Activated CD4-positive, alpha-beta T cell treated with anti-CD3 and anti-CD28 coated beads for 36 hours (primary cell): ENCODE measurements at regions not wholly inside any gene's neighbourhood (a gene's known extent, or its start where the extent isn't known, plus 50 kb on each side); places are given as distances from the start of the nearest gene placed in this dataset.

Experiments used
- ATAC-seq: fragments of 200-7000 bp; cut with Tn5 transposase; one replicate; pipeline ENCODE4 v1.10.0; 2021; ENCODE audit warnings: mild to moderate bottlenecking, moderate library complexity
- CTCF ChIA-PET: fragments of 350-600 bp; sonication (Branson Sonifier 250); formaldehyde crosslinking; loops from one replicate; lab custom pipeline; 2021; ENCODE audit warnings: antibody characterized with exemption; lab: Charles Lee
- POLR2A ChIA-PET: fragments of 350-600 bp; sonication (Branson Sonifier 250); formaldehyde crosslinking; loops from one replicate; lab custom pipeline; 2021; ENCODE audit warnings: antibody characterized with exemption, inconsistent platforms; lab: Charles Lee
- DNase-seq: peaks from one replicate; pipeline ENCODE4 v3.0.0-alpha.2; 2020
- H3K27ac Mint-ChIP-seq: one replicate; pipeline ENCODE4 v1.8.0; 2021; ENCODE audit warnings: mixed read lengths
- H3K27me3 Mint-ChIP-seq: one replicate; pipeline ENCODE4 v1.8.0; 2021; ENCODE audit warnings: mixed read lengths
- H3K36me3 Mint-ChIP-seq: one replicate; pipeline ENCODE4 v1.8.0; 2021; ENCODE audit warnings: low read depth, mixed read lengths
- H3K4me1 Mint-ChIP-seq: one replicate; pipeline ENCODE4 v1.8.0; 2021; ENCODE audit warnings: mixed read lengths
- H3K4me3 Mint-ChIP-seq: one replicate; pipeline ENCODE4 v1.8.0; 2021; ENCODE audit warnings: mild to moderate bottlenecking, moderate library complexity, mixed read lengths
- H3K9me3 Mint-ChIP-seq: one replicate; pipeline ENCODE4 v1.8.0; 2021; ENCODE audit warnings: low read depth, mixed read lengths
- intact Hi-C, 2 experiments: fragments of 100-400 bp; cut with DNase I in 1 of 2; cut with micrococcal nuclease in 1 of 2; formaldehyde crosslinking; loops; one replicate each; pipeline versions ENCODE4 v1.14.2 to v1.15.1; 2022 to 2024; cut with DNase I, micrococcal nuclease

DNA sequence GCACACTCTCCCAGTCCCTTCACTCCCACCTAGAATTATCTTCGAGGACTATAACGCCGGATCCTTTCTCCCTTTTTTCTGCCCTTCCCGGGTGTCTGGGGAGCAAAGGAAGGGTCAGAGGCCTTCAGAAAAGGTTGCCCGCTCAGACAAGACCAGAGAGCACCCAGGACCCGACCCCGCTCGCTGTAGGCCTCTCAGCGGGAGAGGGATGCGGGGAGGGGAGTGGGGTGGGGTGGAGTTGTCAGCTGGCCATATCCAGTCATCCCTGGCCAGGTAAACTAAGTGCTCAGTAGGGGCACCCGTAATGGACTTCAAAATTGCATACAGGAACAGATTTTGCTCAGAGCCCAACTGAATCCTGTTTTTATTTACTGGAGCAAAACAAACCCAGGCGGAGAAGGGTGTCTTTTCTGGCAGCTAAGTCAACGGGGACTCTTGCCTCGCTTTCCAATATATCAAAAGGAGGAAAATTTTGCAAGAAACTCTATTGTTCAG, 65.0 kb downstream of the NOL4 start:
- H3K27ac Mint-ChIP-seq: no peak overlapping the region
- ATAC-seq (no peak), DNase-seq (no peak)
- peaks cover 22% of the 10 kb centered on the region for H3K27me3 Mint-ChIP-seq
- POLR2A ChIA-PET: no interaction called here
- CTCF ChIA-PET: no interaction called here
- H3K4me3 Mint-ChIP-seq: no peak overlapping the region
- H3K4me1 Mint-ChIP-seq: no peaks in the 10 kb centered on the region
- H3K9me3 Mint-ChIP-seq: no peaks in the 10 kb centered on the region
- no peaks in the 10 kb centered on the region for H3K36me3 Mint-ChIP-seq
- intact Hi-C loops: no loop called here

DNA sequence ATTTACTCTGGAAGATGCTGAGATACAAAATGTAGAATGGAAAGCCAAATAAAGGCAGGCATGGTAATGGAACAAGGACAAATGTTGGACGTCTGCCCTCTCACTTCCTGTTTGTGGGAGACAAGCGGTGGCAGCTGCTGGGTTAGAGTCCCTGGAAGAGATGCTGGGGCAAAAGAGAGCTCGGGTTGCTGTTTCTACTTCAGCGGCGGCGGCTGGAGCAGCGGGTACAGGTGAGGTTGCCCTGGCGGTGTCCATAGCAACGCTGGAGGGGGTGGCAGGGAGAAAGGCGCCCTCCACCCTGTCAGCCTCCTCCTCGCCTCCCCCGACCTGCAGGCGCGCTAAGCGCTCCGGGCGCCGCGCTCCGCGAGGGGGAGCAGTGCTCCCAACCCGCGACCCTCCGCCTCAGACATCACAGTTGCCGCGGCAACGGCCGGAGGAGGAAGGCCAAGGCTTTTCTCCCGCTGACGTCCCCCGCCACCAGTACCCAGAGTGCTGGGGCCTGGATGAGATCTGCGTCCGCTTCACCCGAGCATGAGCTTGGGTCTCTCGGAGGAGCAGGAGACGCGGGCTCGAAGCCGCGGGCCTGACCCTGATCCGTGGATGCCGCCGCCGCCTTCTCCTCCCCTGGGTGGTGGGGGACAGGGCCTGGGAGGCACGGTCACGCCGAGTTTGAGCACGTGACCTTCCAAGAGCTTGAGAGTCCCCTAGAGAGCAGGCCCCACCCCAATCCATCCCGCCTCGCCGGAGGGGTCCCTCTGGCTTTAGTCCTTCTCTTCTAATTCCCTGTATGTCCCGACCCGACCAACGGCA, 65.6 kb downstream of the NOL4 start:
- Mint-ChIP-seq H3K27ac (no peak overlapping the region), H3K27me3 (peaks cover 22% of the 10 kb centered on the region), H3K36me3 (no peaks in the 10 kb centered on the region), H3K9me3 (no peaks in the 10 kb centered on the region), H3K4me1 (no peaks in the 10 kb centered on the region), H3K4me3 (no peak overlapping the region)
- ChIA-PET CTCF (no interaction called here), POLR2A (no interaction called here)
- DNase-seq (peak; percentile 8), ATAC-seq (no peak)
- intact Hi-C loops: no loop called here

DNA sequence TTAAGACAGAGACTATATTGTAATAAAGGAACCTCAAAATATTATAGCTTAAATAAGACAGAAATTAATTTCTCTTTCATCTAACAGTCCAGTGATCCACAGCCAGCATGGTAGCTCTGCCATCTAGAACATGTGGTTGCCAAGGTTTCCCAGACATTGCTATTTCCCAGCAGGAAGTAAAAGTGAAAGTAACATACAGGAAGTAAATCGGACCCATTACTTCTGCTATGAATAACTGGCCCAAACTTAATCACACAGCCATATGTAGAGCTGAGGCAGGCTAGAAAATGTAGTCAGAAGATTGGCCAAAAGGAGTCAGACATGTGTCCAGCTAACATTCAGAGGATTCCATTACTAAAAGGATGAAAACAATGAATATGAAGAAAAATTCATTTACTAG, 71.0 kb downstream of the NOL4 start:
- H3K9me3 Mint-ChIP-seq: no peaks in the 10 kb centered on the region
- DNase-seq (no peak), ATAC-seq (peak; percentile 30)
- H3K27me3 Mint-ChIP-seq: peaks cover 12% of the 10 kb centered on the region
- peaks cover 7% of the 10 kb centered on the region for H3K4me1 Mint-ChIP-seq
- ChIA-PET CTCF (no interaction called here), POLR2A (no interaction called here)
- intact Hi-C loops: no loop called here
- H3K36me3 Mint-ChIP-seq: no peaks in the 10 kb centered on the region
- no peak overlapping the region for H3K27ac Mint-ChIP-seq
- H3K4me3 Mint-ChIP-seq: no peak overlapping the region

DNA sequence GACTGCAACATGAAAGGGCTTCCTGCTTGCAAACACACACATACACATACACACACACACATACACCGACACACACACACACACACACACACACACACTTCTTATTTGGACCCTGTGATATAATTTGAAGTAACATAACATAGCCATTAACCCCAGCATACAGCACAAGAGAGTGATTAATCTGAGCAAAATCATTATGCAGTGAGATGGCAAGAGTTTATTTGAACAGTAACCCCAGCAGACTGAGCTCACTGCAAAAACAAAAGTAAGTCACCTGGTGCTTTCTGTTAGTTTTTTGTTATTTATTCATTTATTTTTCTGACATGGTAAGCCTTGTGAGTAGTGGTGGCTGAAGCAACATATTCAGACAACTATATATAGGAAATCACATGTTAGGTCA, 93.7 kb downstream of the NOL4 start:
- no peak for DNase-seq
- ATAC-seq: no peak
- intact Hi-C loops: no loop called here
- H3K27ac Mint-ChIP-seq: no peak overlapping the region
- ChIA-PET CTCF (interaction anchor here (1.5 kb wide), 1 partner anchor 8 kb away, joined by 5 read pairs; no protein-coding TSS in a partner anchor), POLR2A (no interaction called here)
- no peaks in the 10 kb centered on the region for H3K27me3 Mint-ChIP-seq
- no peaks in the 10 kb centered on the region for H3K36me3 Mint-ChIP-seq
- H3K9me3 Mint-ChIP-seq: peaks cover 3% of the 10 kb centered on the region
- H3K4me3 Mint-ChIP-seq: no peak overlapping the region
- no peaks in the 10 kb centered on the region for H3K4me1 Mint-ChIP-seq

DNA sequence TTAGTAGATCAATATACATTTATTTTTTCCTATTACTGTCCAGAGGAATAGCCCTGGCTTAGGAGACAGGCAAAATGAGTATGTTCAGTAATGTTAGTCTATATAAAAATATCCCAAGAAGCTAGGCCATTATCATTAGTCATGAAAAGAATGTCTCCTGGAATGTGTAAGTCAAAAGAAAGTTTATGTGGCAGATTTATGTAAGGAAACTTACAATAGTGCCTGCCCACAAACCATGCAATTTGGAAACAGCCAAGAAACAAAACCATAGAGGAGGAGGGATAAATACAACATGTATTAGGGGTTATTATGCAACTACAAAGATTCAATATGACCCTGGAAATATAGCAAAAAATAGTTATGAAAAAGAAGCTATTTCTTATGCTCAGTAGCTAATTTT, 96.3 kb downstream of the NOL4 start:
- H3K4me3 Mint-ChIP-seq: no peak overlapping the region
- intact Hi-C loops: no loop called here

DNA sequence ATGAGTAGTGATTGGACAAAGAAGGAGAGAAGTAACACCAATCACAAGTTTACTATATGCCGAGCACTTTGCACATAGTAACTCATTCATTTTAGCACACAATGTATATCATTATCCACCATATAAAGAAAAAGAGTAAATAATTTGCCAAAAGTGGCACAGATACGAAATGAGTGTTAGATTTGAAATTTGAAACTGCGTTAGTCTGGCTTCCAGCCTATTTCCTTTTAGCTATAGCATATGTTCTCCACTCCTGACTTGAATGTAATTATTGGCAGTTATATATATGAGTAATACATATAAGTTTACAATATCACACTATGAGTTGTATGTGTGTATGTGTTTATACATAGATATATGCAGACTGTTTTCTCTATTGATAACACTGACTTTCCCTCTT, 98.6 kb downstream of the NOL4 start:
- DNase-seq: no peak
- intact Hi-C loops: no loop called here
- H3K4me1 Mint-ChIP-seq: no peaks in the 10 kb centered on the region

More for the DNA sequence above, 96.3 kb downstream of the NOL4 start:
- CTCF ChIA-PET: interaction anchor here (0.6 kb wide), 1 partner anchor 174 kb away, joined by 3 read pairs; no protein-coding TSS in a partner anchor
- no peaks in the 10 kb centered on the region for H3K27me3 Mint-ChIP-seq
- DNase-seq (no peak), ATAC-seq (no peak)
- no peaks in the 10 kb centered on the region for H3K36me3 Mint-ChIP-seq
- no peak overlapping the region for H3K27ac Mint-ChIP-seq
- no peaks in the 10 kb centered on the region for H3K4me1 Mint-ChIP-seq
- POLR2A ChIA-PET: no interaction called here
- peaks cover 2% of the 10 kb centered on the region for H3K9me3 Mint-ChIP-seq

DNA sequence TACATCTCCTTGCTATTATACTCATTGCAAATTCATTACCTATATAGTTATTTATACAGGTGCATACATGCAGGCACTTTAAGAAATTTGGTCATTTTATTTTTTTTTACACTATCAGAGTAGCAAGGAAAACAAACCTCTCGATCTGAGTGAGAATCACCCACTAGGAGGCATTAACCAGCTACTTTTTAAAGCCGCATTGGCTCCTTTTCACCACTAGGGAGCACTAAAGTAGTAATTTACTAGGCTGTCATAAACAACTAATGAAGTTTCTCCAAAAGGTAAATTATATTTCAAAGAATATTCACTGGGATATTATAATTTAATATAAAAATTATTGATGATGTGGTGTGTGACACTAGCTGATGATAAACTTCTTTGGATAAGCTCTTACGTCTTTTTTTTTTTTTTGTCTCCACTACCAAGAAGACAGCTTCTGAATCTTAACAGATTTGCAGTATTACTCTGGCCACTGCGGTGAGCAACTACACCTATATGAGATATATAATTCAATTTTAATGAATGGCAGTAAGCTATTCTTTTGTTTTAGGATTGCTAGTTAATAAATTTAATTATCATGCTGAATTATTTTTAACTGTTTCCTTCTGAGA, 101.9 kb downstream of the NOL4 start:
- Mint-ChIP-seq H3K36me3 (no peaks in the 10 kb centered on the region), H3K27ac (no peak overlapping the region), H3K9me3 (peaks cover 2% of the 10 kb centered on the region), H3K27me3 (no peaks in the 10 kb centered on the region), H3K4me3 (no peak overlapping the region), H3K4me1 (no peaks in the 10 kb centered on the region)
- no peak for ATAC-seq
- ChIA-PET CTCF (interaction anchor here (0.6 to 2.5 kb wide), 16 partner anchors 8 to 1376 kb away, joined by 3 to 10 read pairs (median 3); no protein-coding TSS in a partner anchor), POLR2A (interaction anchor here (0.6 kb wide), 1 partner anchor 355 kb away, joined by 5 read pairs; no protein-coding TSS in a partner anchor)
- intact Hi-C loops: loop anchor here (1.0 to 2.0 kb wide), 4 partner anchors 200 to 666 kb away; no protein-coding TSS in a partner anchor
- DNase-seq: peak; percentile 23

More for the DNA sequence above, 98.6 kb downstream of the NOL4 start:
- no peaks in the 10 kb centered on the region for H3K36me3 Mint-ChIP-seq
- no peak for ATAC-seq
- H3K9me3 Mint-ChIP-seq: peaks cover 2% of the 10 kb centered on the region
- CTCF ChIA-PET: no interaction called here
- POLR2A ChIA-PET: interaction anchor here (0.5 kb wide), 1 partner anchor 481 kb away, joined by 4 read pairs; no protein-coding TSS in a partner anchor
- H3K4me3 Mint-ChIP-seq: no peak overlapping the region
- no peaks in the 10 kb centered on the region for H3K27me3 Mint-ChIP-seq
- H3K27ac Mint-ChIP-seq: no peak overlapping the region

DNA sequence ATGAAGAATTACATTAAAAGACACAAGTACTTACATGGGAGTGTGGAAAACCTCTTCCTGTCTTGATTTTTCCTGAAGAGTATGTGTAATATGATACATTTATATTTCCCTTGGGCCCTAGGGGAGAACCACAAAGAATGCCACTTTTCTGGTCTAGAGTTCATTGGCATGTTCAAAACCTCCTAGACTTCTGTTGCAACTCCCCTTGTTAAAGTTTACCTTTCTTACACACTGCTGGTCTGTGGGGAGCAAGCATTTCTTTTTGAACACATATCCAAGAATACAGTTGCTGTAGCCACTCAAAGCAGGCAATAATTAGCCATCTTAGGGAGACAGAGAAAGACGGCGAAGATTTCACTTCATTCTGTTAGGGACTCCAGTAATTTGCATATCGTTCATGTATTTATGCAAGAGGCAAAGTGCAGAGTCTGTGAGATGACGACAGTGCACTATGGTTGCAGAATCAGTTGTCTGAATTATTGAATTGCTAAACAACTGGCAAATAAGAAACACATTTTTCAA, 103.5 kb downstream of the NOL4 start:
- no peak for ATAC-seq
- H3K9me3 Mint-ChIP-seq: no peaks in the 10 kb centered on the region
- no peaks in the 10 kb centered on the region for H3K27me3 Mint-ChIP-seq
- ChIA-PET CTCF (interaction anchor here (1.4 kb wide), 1 partner anchor 201 kb away, joined by 3 read pairs; no protein-coding TSS in a partner anchor), POLR2A (no interaction called here)
- H3K27ac Mint-ChIP-seq: no peak overlapping the region
- no peaks in the 10 kb centered on the region for H3K4me1 Mint-ChIP-seq
- DNase-seq: no peak
- H3K4me3 Mint-ChIP-seq: no peak overlapping the region
- no peaks in the 10 kb centered on the region for H3K36me3 Mint-ChIP-seq
- intact Hi-C loops: no loop called here

DNA sequence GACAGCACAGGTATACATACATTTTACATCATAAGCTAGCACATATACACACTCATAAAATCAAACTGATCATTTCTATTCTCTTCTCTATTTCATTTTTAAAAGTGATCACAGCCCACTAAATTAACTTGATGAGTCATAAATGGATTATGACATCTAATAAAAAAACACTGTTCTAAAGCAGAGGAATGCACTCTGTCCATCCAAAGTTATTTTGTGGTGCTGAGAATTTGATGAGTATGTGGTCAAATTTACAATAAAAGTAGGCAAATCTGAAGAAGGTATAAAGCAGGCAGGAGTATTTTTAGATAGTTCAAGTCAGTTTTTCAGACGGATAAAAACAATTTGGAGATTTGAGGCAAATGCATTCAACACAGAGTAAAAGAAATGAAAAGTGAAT, 104.4 kb downstream of the NOL4 start:
- ATAC-seq: no peak
- Mint-ChIP-seq H3K27me3 (no peaks in the 10 kb centered on the region), H3K9me3 (no peaks in the 10 kb centered on the region), H3K27ac (no peak overlapping the region), H3K4me3 (no peak overlapping the region), H3K4me1 (no peaks in the 10 kb centered on the region), H3K36me3 (no peaks in the 10 kb centered on the region)
- ChIA-PET CTCF (no interaction called here), POLR2A (no interaction called here)
- DNase-seq: no peak
- intact Hi-C loops: no loop called here

DNA sequence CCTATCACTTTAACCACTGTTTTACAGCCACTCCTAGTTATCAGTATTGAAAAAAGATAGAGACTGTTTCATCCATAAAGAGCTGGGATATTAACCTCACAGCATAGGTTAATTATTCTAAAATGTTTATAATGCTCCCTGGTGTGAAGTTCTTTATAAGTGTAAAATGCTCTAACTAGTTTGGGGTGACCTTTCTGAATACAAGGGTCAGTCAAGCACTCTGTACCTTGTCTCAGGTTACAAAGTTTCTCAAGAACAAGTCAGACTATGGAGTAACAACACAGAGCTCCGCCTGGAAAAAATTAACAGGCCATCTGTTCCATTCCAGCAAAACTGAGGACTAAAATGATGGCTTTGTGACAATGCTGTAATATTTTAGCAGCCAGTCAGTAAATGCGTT, 107.4 kb downstream of the NOL4 start:
- POLR2A ChIA-PET: no interaction called here
- H3K4me3 Mint-ChIP-seq: no peak overlapping the region
- H3K4me1 Mint-ChIP-seq: no peaks in the 10 kb centered on the region
- DNase-seq: no peak
- H3K27ac Mint-ChIP-seq: no peak overlapping the region
- intact Hi-C loops: no loop called here
- ATAC-seq: no peak
- peaks cover 2% of the 10 kb centered on the region for H3K9me3 Mint-ChIP-seq
- H3K27me3 Mint-ChIP-seq: no peaks in the 10 kb centered on the region
- CTCF ChIA-PET: no interaction called here
- no peaks in the 10 kb centered on the region for H3K36me3 Mint-ChIP-seq

DNA sequence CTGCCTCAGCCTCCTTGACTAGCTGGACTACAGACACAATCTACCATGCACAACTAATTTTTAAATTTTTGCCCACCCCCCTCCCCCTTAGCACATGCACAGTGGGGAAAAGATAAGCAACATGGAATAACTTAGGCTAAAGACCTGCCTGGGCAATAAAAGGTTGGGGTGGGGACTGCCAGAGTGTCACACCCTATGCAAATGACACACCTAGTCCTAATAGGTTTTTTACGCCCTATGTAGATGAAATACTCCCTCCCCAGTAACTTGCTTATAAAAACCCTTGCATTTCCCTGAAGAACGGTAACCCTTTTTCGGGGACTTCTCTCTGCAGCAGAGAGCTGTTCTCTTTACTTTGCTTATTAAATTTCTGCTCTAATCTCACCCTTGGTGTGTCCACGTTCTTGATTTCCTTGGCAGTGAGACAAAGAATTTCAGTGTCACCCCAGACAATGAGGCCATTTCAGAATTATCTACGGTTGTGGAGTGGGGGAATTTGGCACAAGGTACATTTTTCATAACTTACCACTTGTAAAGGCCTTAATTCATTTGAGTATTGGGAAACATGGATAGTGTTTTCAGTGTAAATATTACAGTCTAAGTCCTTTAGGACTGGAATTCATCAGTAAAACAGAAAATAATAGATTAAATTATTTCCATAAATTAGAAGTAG, 109.2 kb downstream of the NOL4 start:
- Mint-ChIP-seq H3K9me3 (peaks cover 3% of the 10 kb centered on the region), H3K27me3 (no peaks in the 10 kb centered on the region), H3K36me3 (no peaks in the 10 kb centered on the region), H3K27ac (no peak overlapping the region), H3K4me3 (no peak overlapping the region), H3K4me1 (no peaks in the 10 kb centered on the region)
- intact Hi-C loops: no loop called here
- ATAC-seq: no peak
- ChIA-PET POLR2A (no interaction called here), CTCF (interaction anchor here (0.6 kb wide), 1 partner anchor 105 kb away, joined by 4 read pairs; no protein-coding TSS in a partner anchor)
- no peak for DNase-seq
